SK-N-SH (cell line): ENCODE measurements at regions not wholly inside any gene's neighbourhood (a gene's known extent, or its start where the extent isn't known, plus 50 kb on each side); places are given as distances from the start of the nearest gene placed in this dataset.

Experiments used
- CTCF ChIA-PET: fragments of 300-600, 350-600 bp; formaldehyde crosslinking; extraction: SDS; loops from one replicate; lab custom pipeline; 2021; lab: Yijun Ruan, JAX
- POLR2A ChIA-PET: fragments of 350-600 bp; sonication (Branson Sonifier 250); formaldehyde crosslinking; extraction: SDS; loops from one replicate; lab custom pipeline; 2020; ENCODE audit warnings: antibody characterized with exemption, inconsistent platforms; lab: Yijun Ruan, JAX
- DNase-seq: peaks from one replicate; pipeline ENCODE4 v3.0.0; 2012
- H2AFZ ChIP-seq: fragments of 200-600 bp; sonication (generic); 2 replicates; pipeline ENCODE4 v1.8.1; 2016; ENCODE audit warnings: antibody characterized with exemption, mild to moderate bottlenecking, low read depth
- H3F3A ChIP-seq: fragments of 200-600 bp; sonication (generic); replicated peaks from 2 replicates; pipeline ENCODE3; 2016; ENCODE audit warnings: antibody characterized with exemption, mild to moderate bottlenecking; ENCODE audit not compliant: insufficient read depth
- H3K27ac ChIP-seq, 2 experiments: fragments of 200-500 bp in 1 of 2; fragments of 200-600 bp in 1 of 2; sonication (Bioruptor generic) in 1 of 2; sonication (generic), shearing (Covaris generic) in 1 of 2; 2 replicates each; pipeline versions ENCODE4 v1.5.1 to v1.6.1; 2014 to 2016; ENCODE audit warnings: low read depth in 2 of 2, inconsistent platforms in 1 of 2, low read length in 1 of 2, mild to moderate bottlenecking in 1 of 2, mixed read lengths in 1 of 2
- H3K27me3 ChIP-seq: fragments of 200-600 bp; sonication (generic), shearing (Covaris generic); 2 replicates; pipeline ENCODE4 v1.6.1; 2016; ENCODE audit warnings: mixed run types; ENCODE audit not compliant: insufficient read depth
- H3K36me3 ChIP-seq, 2 experiments: fragments of 200-500 bp in 1 of 2; fragments of 200-600 bp in 1 of 2; sonication (Bioruptor generic) in 1 of 2; sonication (generic) in 1 of 2; replicated peaks in 1 of 2; 2 replicates each; pipeline versions ENCODE3 to v1.5.1; 2014 to 2016; ENCODE audit warnings: low read length in 1 of 2, mild to moderate bottlenecking in 1 of 2; ENCODE audit not compliant: insufficient read depth in 2 of 2, control insufficient read depth in 1 of 2
- H3K4me1 ChIP-seq, 2 experiments: fragments of 200-500 bp in 1 of 2; fragments of 200-600 bp in 1 of 2; sonication (Bioruptor generic) in 1 of 2; sonication (generic), shearing (Covaris generic) in 1 of 2; 2 replicates each; pipeline versions ENCODE4 v1.5.1 to v1.6.1; 2014 to 2016; ENCODE audit warnings: low read depth in 1 of 2, low read length in 1 of 2, mixed run types in 1 of 2; ENCODE audit not compliant: insufficient read depth in 2 of 2, control insufficient read depth in 1 of 2
- H3K4me2 ChIP-seq: fragments of 200-600 bp; sonication (generic), shearing (Covaris generic); 2 replicates; pipeline ENCODE4 v1.6.1; 2017; ENCODE audit warnings: mixed run types
- H3K4me3 ChIP-seq, 2 experiments: fragments of 200-500 bp in 1 of 2; fragments of 200-600 bp in 1 of 2; sonication (Bioruptor generic) in 1 of 2; sonication (generic), shearing (Covaris generic) in 1 of 2; 2 replicates each; pipeline versions ENCODE4 v1.5.1 to v1.8.1; 2014 to 2016; ENCODE audit warnings: low read depth in 2 of 2, inconsistent platforms in 1 of 2, low read length in 1 of 2, mild to moderate bottlenecking in 1 of 2, mixed read lengths in 1 of 2, moderate library complexity in 1 of 2
- H3K79me2 ChIP-seq: fragments of 200-600 bp; sonication (generic); 2 replicates; pipeline ENCODE4 v1.8.1; 2017; ENCODE audit warnings: mild to moderate bottlenecking; ENCODE audit not compliant: insufficient read depth
- H3K9ac ChIP-seq: fragments of 200-600 bp; sonication (generic); 2 replicates; pipeline ENCODE4 v1.6.1; 2017; ENCODE audit warnings: mixed run types
- H3K9me2 ChIP-seq: fragments of 200-600 bp; sonication (generic); 2 replicates; pipeline ENCODE4 v1.6.1; 2017; ENCODE audit warnings: mixed run types
- H3K9me3 ChIP-seq: fragments of 200-600 bp; sonication (generic); 2 replicates; pipeline ENCODE4 v1.6.1; 2017; ENCODE audit warnings: mixed run types, mild to moderate bottlenecking, moderate library complexity
- H4K20me1 ChIP-seq: fragments of 200-600 bp; sonication (generic); 2 replicates; pipeline ENCODE4 v1.6.1; 2017; ENCODE audit warnings: mild to moderate bottlenecking, mixed run types; ENCODE audit not compliant: insufficient read depth
- CHD2 ChIP-seq: fragments of 150-350 bp; IDR thresholded peaks from 2 replicates; pipeline ENCODE4 v1.6.1; 2018; ENCODE audit warnings: low read length; ENCODE audit not compliant: partially characterized antibody
- CTCF ChIP-seq: fragments of 200-600 bp; sonication (generic); IDR thresholded peaks from 2 replicates; pipeline ENCODE4 v1.6.1; 2017; ENCODE audit warnings: antibody characterized with exemption, mild to moderate bottlenecking, moderate library complexity
- EP300 ChIP-seq, 2 experiments: IDR thresholded peaks; 2 replicates each; pipeline versions ENCODE4 v1.4.0 to v1.6.1; 2012; ENCODE audit warnings: borderline replicate concordance in 1 of 2, low read depth in 1 of 2, low read length in 1 of 2
- FOXM1 ChIP-seq: IDR thresholded peaks from 2 replicates; pipeline ENCODE4 v1.4.0; 2012; ENCODE audit warnings: low read depth, mild to moderate bottlenecking
- GABPA ChIP-seq: IDR thresholded peaks from 2 replicates; pipeline ENCODE4 v1.4.0; 2012; ENCODE audit warnings: low read depth, mild to moderate bottlenecking
- JUND ChIP-seq: IDR thresholded peaks from 2 replicates; pipeline ENCODE4 v1.4.0; 2012
- MEF2A ChIP-seq: IDR thresholded peaks from 2 replicates; pipeline ENCODE4 v1.4.0; 2012; ENCODE audit warnings: low read depth, borderline replicate concordance
- POLR2AphosphoS5 ChIP-seq: IDR thresholded peaks from 2 replicates; pipeline ENCODE4 v1.6.1; 2012; ENCODE audit warnings: low read depth, low read length
- RCOR1 ChIP-seq: fragments of 150-350 bp; IDR thresholded peaks from 2 replicates; pipeline ENCODE4 v1.6.1; 2017; ENCODE audit warnings: antibody characterized with exemption, low read length
- RFX5 ChIP-seq: IDR thresholded peaks from 2 replicates; pipeline ENCODE4 v1.6.1; 2012; ENCODE audit warnings: mild to moderate bottlenecking, improper control_type of control experiment, low read length
- RXRA ChIP-seq: IDR thresholded peaks from 2 replicates; pipeline ENCODE4 v1.4.0; 2012; ENCODE audit warnings: low read depth, mild to moderate bottlenecking, borderline replicate concordance
- SMC3 ChIP-seq: IDR thresholded peaks from 2 replicates; pipeline ENCODE4 v1.6.1; 2012; ENCODE audit warnings: low read depth, low read length, improper control_type of control experiment
- TAF1 ChIP-seq: IDR thresholded peaks from 2 replicates; pipeline ENCODE4 v1.6.1; 2012; ENCODE audit warnings: low read depth, mild to moderate bottlenecking, low read length, moderate library complexity, borderline replicate concordance
- TCF12 ChIP-seq: IDR thresholded peaks from 2 replicates; pipeline ENCODE4 v1.4.0; 2012
- TEAD4 ChIP-seq: IDR thresholded peaks from 2 replicates; pipeline ENCODE4 v1.4.0; 2012; ENCODE audit warnings: mild to moderate bottlenecking, borderline replicate concordance; ENCODE audit not compliant: insufficient read depth
- YY1 ChIP-seq: IDR thresholded peaks from 2 replicates; pipeline ENCODE4 v1.4.0; 2012; ENCODE audit warnings: low read depth, mild to moderate bottlenecking
- WGBS: methylation state at CpG from one replicate; pipeline ENCODE4 v1.1.6; 2017; ENCODE audit warnings: low lambda C conversion rate; 5-methylcytosine and 5-hydroxymethylcytosine counted together
- TF ChIP-seq, protein P1 (sequence below): IDR thresholded peaks from 2 replicates; pipeline ENCODE4 v1.4.0; 2012; ENCODE audit warnings: low read depth
- TF ChIP-seq, protein P2 (sequence below): IDR thresholded peaks from 2 replicates; pipeline ENCODE4 v1.6.1; 2012; ENCODE audit warnings: mild to moderate bottlenecking, low read depth, low read length, moderate library complexity
- TF ChIP-seq, protein P3 (sequence below): IDR thresholded peaks from 2 replicates; pipeline ENCODE4; 2012
- TF ChIP-seq, protein P4 (sequence below): IDR thresholded peaks from 2 replicates; pipeline ENCODE4 v1.4.0; 2012; ENCODE audit warnings: low read depth, borderline replicate concordance

DNA sequence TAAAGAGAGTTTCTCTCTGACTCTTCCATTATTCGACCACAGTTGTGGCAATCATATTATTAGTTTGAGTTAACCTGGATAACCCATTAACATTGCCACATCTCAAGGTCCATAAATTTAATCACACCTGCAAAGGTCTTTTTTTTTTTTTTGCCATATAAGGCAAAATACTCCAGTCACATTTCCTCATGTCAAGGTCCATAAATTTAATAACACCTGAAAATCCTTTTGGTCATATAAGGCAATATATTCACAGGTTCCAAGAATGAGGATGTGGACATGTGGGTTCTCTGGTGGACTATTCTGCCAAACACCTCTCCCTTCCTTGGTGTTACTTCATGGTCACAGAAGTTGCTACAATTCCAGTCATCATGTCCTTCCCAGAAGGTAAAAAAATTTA lies 213.5 kb upstream of the COX7C start:
- no peak overlapping the region for H3K4me3 ChIP-seq
- H3K9ac ChIP-seq, result no peak overlapping the region
- H3K9me2 ChIP-seq, result no peaks in the 10 kb centered on the region
- H3K4me2 ChIP-seq, result no peak overlapping the region
- no peaks in the 10 kb centered on the region for H4K20me1 ChIP-seq
- WGBS, result 4% methylated on average over 1 of the region's 1 CpG
- no peak for DNase-seq
- H3K4me1 ChIP-seq, result no peaks in the 10 kb centered on the region
- H3K9me3 ChIP-seq, result no peaks in the 10 kb centered on the region
- no peaks in the 10 kb centered on the region for H3K36me3 ChIP-seq
- TF ChIP-seq EP300 (IDR thresholded peaks at IDR 0.05; ENCODE audit: borderline replicate concordance in 1 of 2, low read depth in 1 of 2, low read length in 1 of 2) (no peak), TEAD4 (no peak), RXRA (no peak), TCF12 (no peak), CTCF (no peak), POLR2AphosphoS5 (no peak), GABPA (no peak), RFX5 (no peak), MEF2A (no peak), YY1 (no peak), CHD2 (no peak), FOXM1 (no peak), SMC3 (no peak), JUND (no peak), TAF1 (no peak), RCOR1 (no peak)
- TF ChIP-seq, protein P1, sequence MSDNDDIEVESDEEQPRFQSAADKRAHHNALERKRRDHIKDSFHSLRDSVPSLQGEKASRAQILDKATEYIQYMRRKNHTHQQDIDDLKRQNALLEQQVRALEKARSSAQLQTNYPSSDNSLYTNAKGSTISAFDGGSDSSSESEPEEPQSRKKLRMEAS, result no peak
- TF ChIP-seq, protein P2, sequence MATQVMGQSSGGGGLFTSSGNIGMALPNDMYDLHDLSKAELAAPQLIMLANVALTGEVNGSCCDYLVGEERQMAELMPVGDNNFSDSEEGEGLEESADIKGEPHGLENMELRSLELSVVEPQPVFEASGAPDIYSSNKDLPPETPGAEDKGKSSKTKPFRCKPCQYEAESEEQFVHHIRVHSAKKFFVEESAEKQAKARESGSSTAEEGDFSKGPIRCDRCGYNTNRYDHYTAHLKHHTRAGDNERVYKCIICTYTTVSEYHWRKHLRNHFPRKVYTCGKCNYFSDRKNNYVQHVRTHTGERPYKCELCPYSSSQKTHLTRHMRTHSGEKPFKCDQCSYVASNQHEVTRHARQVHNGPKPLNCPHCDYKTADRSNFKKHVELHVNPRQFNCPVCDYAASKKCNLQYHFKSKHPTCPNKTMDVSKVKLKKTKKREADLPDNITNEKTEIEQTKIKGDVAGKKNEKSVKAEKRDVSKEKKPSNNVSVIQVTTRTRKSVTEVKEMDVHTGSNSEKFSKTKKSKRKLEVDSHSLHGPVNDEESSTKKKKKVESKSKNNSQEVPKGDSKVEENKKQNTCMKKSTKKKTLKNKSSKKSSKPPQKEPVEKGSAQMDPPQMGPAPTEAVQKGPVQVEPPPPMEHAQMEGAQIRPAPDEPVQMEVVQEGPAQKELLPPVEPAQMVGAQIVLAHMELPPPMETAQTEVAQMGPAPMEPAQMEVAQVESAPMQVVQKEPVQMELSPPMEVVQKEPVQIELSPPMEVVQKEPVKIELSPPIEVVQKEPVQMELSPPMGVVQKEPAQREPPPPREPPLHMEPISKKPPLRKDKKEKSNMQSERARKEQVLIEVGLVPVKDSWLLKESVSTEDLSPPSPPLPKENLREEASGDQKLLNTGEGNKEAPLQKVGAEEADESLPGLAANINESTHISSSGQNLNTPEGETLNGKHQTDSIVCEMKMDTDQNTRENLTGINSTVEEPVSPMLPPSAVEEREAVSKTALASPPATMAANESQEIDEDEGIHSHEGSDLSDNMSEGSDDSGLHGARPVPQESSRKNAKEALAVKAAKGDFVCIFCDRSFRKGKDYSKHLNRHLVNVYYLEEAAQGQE, result no peak
- TF ChIP-seq, protein P3, sequence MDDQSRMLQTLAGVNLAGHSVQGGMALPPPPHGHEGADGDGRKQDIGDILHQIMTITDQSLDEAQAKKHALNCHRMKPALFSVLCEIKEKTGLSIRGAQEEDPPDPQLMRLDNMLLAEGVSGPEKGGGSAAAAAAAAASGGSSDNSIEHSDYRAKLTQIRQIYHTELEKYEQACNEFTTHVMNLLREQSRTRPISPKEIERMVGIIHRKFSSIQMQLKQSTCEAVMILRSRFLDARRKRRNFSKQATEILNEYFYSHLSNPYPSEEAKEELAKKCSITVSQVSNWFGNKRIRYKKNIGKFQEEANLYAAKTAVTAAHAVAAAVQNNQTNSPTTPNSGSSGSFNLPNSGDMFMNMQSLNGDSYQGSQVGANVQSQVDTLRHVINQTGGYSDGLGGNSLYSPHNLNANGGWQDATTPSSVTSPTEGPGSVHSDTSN, result no peak
- TF ChIP-seq, protein P4, sequence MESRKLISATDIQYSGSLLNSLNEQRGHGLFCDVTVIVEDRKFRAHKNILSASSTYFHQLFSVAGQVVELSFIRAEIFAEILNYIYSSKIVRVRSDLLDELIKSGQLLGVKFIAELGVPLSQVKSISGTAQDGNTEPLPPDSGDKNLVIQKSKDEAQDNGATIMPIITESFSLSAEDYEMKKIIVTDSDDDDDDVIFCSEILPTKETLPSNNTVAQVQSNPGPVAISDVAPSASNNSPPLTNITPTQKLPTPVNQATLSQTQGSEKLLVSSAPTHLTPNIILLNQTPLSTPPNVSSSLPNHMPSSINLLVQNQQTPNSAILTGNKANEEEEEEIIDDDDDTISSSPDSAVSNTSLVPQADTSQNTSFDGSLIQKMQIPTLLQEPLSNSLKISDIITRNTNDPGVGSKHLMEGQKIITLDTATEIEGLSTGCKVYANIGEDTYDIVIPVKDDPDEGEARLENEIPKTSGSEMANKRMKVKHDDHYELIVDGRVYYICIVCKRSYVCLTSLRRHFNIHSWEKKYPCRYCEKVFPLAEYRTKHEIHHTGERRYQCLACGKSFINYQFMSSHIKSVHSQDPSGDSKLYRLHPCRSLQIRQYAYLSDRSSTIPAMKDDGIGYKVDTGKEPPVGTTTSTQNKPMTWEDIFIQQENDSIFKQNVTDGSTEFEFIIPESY, result no peak
- TF ChIP-seq, all 33 proteins: peak for 0
- ChIA-PET POLR2A (no interaction called here), CTCF (no interaction called here)
- H3K27ac ChIP-seq, result no peak overlapping the region
- H2AFZ ChIP-seq, result no peak overlapping the region
- no peaks in the 10 kb centered on the region; the same call in 1 of the 2 replicates for H3K27me3 ChIP-seq
- no peaks in the 10 kb centered on the region for H3K79me2 ChIP-seq
- H3F3A ChIP-seq, result no peaks in the 10 kb centered on the region
